H1 (cell line): ENCODE measurements at regions not wholly inside any gene's neighbourhood (a gene's known extent, or its start where the extent isn't known, plus 50 kb on each side); places are given as distances from the start of the nearest gene placed in this dataset.

Source experiments
- CTCF ChIA-PET: fragments of 300-600 bp; sonication (Branson Sonifier 250); formaldehyde crosslinking; loops from one replicate; lab custom pipeline; 2021; ENCODE audit not compliant: partially characterized antibody; lab: Charles Lee
- POLR2A ChIA-PET: fragments of 300-600 bp; sonication (Branson Sonifier 250); formaldehyde crosslinking; loops from one replicate; lab custom pipeline; 2021; ENCODE audit warnings: inconsistent platforms; ENCODE audit not compliant: partially characterized antibody; lab: Charles Lee
- DNase-seq, 2 experiments: peaks; one replicate each; pipeline versions ENCODE4 v3.0.0 to v3.0.0-alpha.2; 2010 to 2022; ENCODE audit warnings: low spot score in 2 of 2, low read depth in 1 of 2, mixed read lengths in 1 of 2
- FAIRE-seq: peaks from 2 replicates; lab custom pipeline; 2011; peaks lifted over from hg19 to GRCh38; lab: Jason Lieb, UNC
- H2AFZ ChIP-seq: 2 replicates; pipeline ENCODE4 v1.8.1; 2012; ENCODE audit warnings: low read length, inconsistent platforms
- H2AK5ac ChIP-seq: 2 replicates; pipeline ENCODE4 v1.6.1; 2013; ENCODE audit warnings: low read depth, low read length
- H2BK120ac ChIP-seq: replicated peaks from 2 replicates; pipeline ENCODE3; 2013; ENCODE audit warnings: low read depth, low read length, inconsistent platforms
- H2BK12ac ChIP-seq: 2 replicates; pipeline ENCODE4 v1.6.1; 2013; ENCODE audit warnings: low read depth, low read length
- H2BK15ac ChIP-seq: 2 replicates; pipeline ENCODE4 v1.6.1; 2013; ENCODE audit warnings: low read length
- H2BK20ac ChIP-seq: 2 replicates; pipeline ENCODE4 v1.6.1; 2013; ENCODE audit warnings: low read length
- H2BK5ac ChIP-seq: 2 replicates; pipeline ENCODE4 v1.6.1; 2013; ENCODE audit warnings: low read depth, low read length
- H3K14ac ChIP-seq: 2 replicates; pipeline ENCODE4 v1.6.1; 2013; ENCODE audit warnings: inconsistent platforms; ENCODE audit not compliant: insufficient read length
- H3K18ac ChIP-seq: 2 replicates; pipeline ENCODE4 v1.6.1; 2013; ENCODE audit warnings: low read length; ENCODE audit errors: extremely low read depth
- H3K23ac ChIP-seq: 2 replicates; pipeline ENCODE4 v1.6.1; 2013; ENCODE audit warnings: inconsistent platforms; ENCODE audit not compliant: insufficient read length
- H3K23me2 ChIP-seq: 2 replicates; pipeline ENCODE4 v1.6.1; 2013; ENCODE audit warnings: low read depth, low read length
- H3K27ac ChIP-seq: 2 replicates; pipeline ENCODE4 v1.6.1; 2011; ENCODE audit warnings: low read depth, low read length, inconsistent platforms
- H3K27me3 ChIP-seq, 4 experiments: replicated peaks in 1 of 4; 1 replicate in 1 of 4; 2 replicates in 3 of 4; pipeline versions ENCODE4 v1.6.1 to v1.8.1; 2011 to 2013; ENCODE audit warnings: low read length in 3 of 4, mild to moderate bottlenecking in 3 of 4, inconsistent platforms in 2 of 4, mixed read lengths in 2 of 4, moderate library complexity in 1 of 4; ENCODE audit not compliant: control insufficient read depth in 3 of 4, insufficient read depth in 3 of 4; ENCODE audit errors: extremely low read depth in 1 of 4
- H3K36me3 ChIP-seq, 4 experiments: 2 replicates each; pipeline versions ENCODE4 v1.6.1 to v1.8.1; 2011 to 2013; ENCODE audit warnings: mild to moderate bottlenecking in 4 of 4, low read length in 3 of 4, moderate library complexity in 2 of 4, control low read depth in 1 of 4, inconsistent platforms in 1 of 4; ENCODE audit not compliant: insufficient read depth in 4 of 4, control insufficient read depth in 2 of 4
- H3K4ac ChIP-seq: replicated peaks from 2 replicates; pipeline ENCODE3; 2013; ENCODE audit warnings: low read length, low read depth, mixed read lengths, inconsistent platforms; ENCODE audit not compliant: insufficient read length
- H3K4me1 ChIP-seq, 4 experiments: replicated peaks in 1 of 4; 1 replicate in 1 of 4; 2 replicates in 3 of 4; pipeline versions ENCODE4 v1.6.1 to v1.8.1; 2011 to 2013; ENCODE audit warnings: low read length in 3 of 4, inconsistent platforms in 2 of 4, mixed read lengths in 1 of 4; ENCODE audit not compliant: insufficient read depth in 4 of 4, control insufficient read depth in 3 of 4
- H3K4me2 ChIP-seq, 2 experiments: 2 replicates each; pipeline versions ENCODE4 v1.6.1 to v1.8.1; 2011 to 2013; ENCODE audit warnings: low read depth in 2 of 2, low read length in 2 of 2, control low read depth in 1 of 2, inconsistent platforms in 1 of 2, mild to moderate bottlenecking in 1 of 2; ENCODE audit not compliant: insufficient read depth in 1 of 2
- H3K4me3 ChIP-seq, 4 experiments: fragments of 200-600, 300-600 bp in 1 of 4; sonication (generic), shearing (Covaris generic), sonication (Bioruptor Twin) in 1 of 4; 2 replicates each; pipeline versions ENCODE4 v1.5.1 to v1.8.1; 2011 to 2016; ENCODE audit warnings: low read length in 4 of 4, low read depth in 3 of 4, control low read depth in 2 of 4, inconsistent platforms in 2 of 4, mild to moderate bottlenecking in 2 of 4, mixed read lengths in 1 of 4, moderate library complexity in 1 of 4; ENCODE audit not compliant: insufficient read depth in 2 of 4; ENCODE audit errors: extremely low read depth in 1 of 4
- H3K56ac ChIP-seq: replicated peaks from 2 replicates; pipeline ENCODE3; 2013; ENCODE audit warnings: low read depth, mild to moderate bottlenecking, mixed read lengths, low read length, inconsistent platforms; ENCODE audit not compliant: insufficient read length
- H3K79me1 ChIP-seq: 2 replicates; pipeline ENCODE4 v1.6.1; 2013; ENCODE audit warnings: low read depth, low read length, control low read depth
- H3K79me2 ChIP-seq, 2 experiments: 2 replicates each; pipeline versions ENCODE4 v1.6.1 to v1.8.1; 2012 to 2013; ENCODE audit warnings: low read length in 2 of 2, mild to moderate bottlenecking in 2 of 2, inconsistent platforms in 1 of 2; ENCODE audit not compliant: insufficient read depth in 2 of 2, control insufficient read depth in 1 of 2
- H3K9ac ChIP-seq, 4 experiments: replicated peaks in 1 of 4; 1 replicate in 1 of 4; 2 replicates in 3 of 4; pipeline versions ENCODE4 v1.6.1 to v1.8.1; 2011 to 2013; ENCODE audit warnings: low read depth in 3 of 4, low read length in 3 of 4, control low read depth in 2 of 4, mild to moderate bottlenecking in 2 of 4, moderate library complexity in 2 of 4, inconsistent platforms in 1 of 4; ENCODE audit errors: extremely low read depth in 1 of 4
- H3K9me3 ChIP-seq, 2 experiments: 2 replicates each; pipeline versions ENCODE4 v1.6.1 to v1.8.1; 2012 to 2013; ENCODE audit warnings: mild to moderate bottlenecking in 2 of 2, moderate library complexity in 2 of 2, control low read depth in 1 of 2, inconsistent platforms in 1 of 2, low read depth in 1 of 2, low read length in 1 of 2, mixed read lengths in 1 of 2; ENCODE audit not compliant: insufficient read depth in 2 of 2
- H4K20me1 ChIP-seq, 2 experiments: replicated peaks in 1 of 2; 2 replicates each; pipeline versions ENCODE3 to v1.8.1; 2011 to 2013; ENCODE audit warnings: inconsistent platforms in 2 of 2, low read length in 2 of 2, mild to moderate bottlenecking in 1 of 2; ENCODE audit not compliant: insufficient read depth in 2 of 2, control insufficient read depth in 1 of 2
- H4K5ac ChIP-seq: 2 replicates; pipeline ENCODE4 v1.6.1; 2013; ENCODE audit warnings: low read length, low read depth, mixed read lengths, inconsistent platforms; ENCODE audit not compliant: insufficient read length
- H4K8ac ChIP-seq: 2 replicates; pipeline ENCODE4 v1.8.0; 2013; ENCODE audit warnings: mild to moderate bottlenecking, moderate library complexity, low read length, inconsistent platforms; ENCODE audit not compliant: insufficient read depth; ENCODE audit errors: extremely low read depth
- H4K91ac ChIP-seq: replicated peaks from 2 replicates; pipeline ENCODE3; 2013; ENCODE audit warnings: low read length, mixed read lengths, inconsistent platforms; ENCODE audit not compliant: insufficient read length
- ASH2L ChIP-seq: fragments of 200-600, 300-600 bp; sonication (generic); IDR thresholded peaks from one replicate; pipeline ENCODE4 v1.7.1; 2017; ENCODE audit warnings: low read length
- E2F6 ChIP-seq: IDR thresholded peaks from 2 replicates; pipeline ENCODE4 v1.6.1; 2012; ENCODE audit warnings: inconsistent platforms
- EGR1 ChIP-seq: IDR thresholded peaks from 2 replicates; pipeline ENCODE4 v1.6.1; 2011; ENCODE audit warnings: low read depth, low read length, borderline replicate concordance
- FOSL1 ChIP-seq: IDR thresholded peaks from 2 replicates; pipeline ENCODE4 v1.6.1; 2011; ENCODE audit warnings: mild to moderate bottlenecking, low read depth, low read length, moderate library complexity; ENCODE audit not compliant: insufficient read depth
- JUN ChIP-seq: IDR thresholded peaks from 2 replicates; pipeline ENCODE4 v1.6.1; 2011; ENCODE audit warnings: low read depth, mild to moderate bottlenecking, improper control_type of control experiment, low read length
- MAFK ChIP-seq: IDR thresholded peaks from 2 replicates; pipeline ENCODE4 v1.6.1; 2012; ENCODE audit warnings: low read depth, mild to moderate bottlenecking, improper control_type of control experiment, low read length
- POLR2AphosphoS5 ChIP-seq: IDR thresholded peaks from 2 replicates; pipeline ENCODE4 v1.6.1; 2011; ENCODE audit warnings: low read depth, low read length
- RXRA ChIP-seq: IDR thresholded peaks from 2 replicates; pipeline ENCODE4 v1.6.1; 2011; ENCODE audit warnings: low read depth, mild to moderate bottlenecking, low read length, moderate library complexity; ENCODE audit not compliant: insufficient read depth
- TAF1 ChIP-seq: IDR thresholded peaks from 2 replicates; pipeline ENCODE4 v1.6.1; 2011; ENCODE audit warnings: mild to moderate bottlenecking, low read depth, low read length
- WGBS, 2 experiments: shearing (Covaris generic) in 1 of 2; methylation state at CpG; one replicate each; pipeline versions ENCODE4 v1.1.6 to v1.1.7; 2013 to 2015; ENCODE audit warnings: low lambda C conversion rate in 2 of 2, mixed read lengths in 2 of 2, inconsistent platforms in 1 of 2, low coverage in 1 of 2, missing lambda C conversion rate in 1 of 2; ENCODE audit not compliant: insufficient replicate concordance in 2 of 2, insufficient coverage in 1 of 2, insufficient read length in 1 of 2; ENCODE audit errors: extremely low coverage in 1 of 2, missing lambda C conversion rate in 1 of 2; 5-methylcytosine and 5-hydroxymethylcytosine counted together

GRCh38 chr6:113432521-113433334, 424.4 kb upstream of the MARCKS start:
- Histone ChIP-seq H3K9me3 (no peaks in the 10 kb centered on the region), H4K8ac (no peak overlapping the region), H3K23ac (no peak overlapping the region), H3K4me1 (no peaks in the 10 kb centered on the region), H4K5ac (no peak overlapping the region), H3K27me3 (peaks cover 0 to 1% (median 0%) of the 10 kb centered on the region in 4 experiments; a peak in 1 of 7 replicates), H3K9ac (no peak overlapping the region), H2BK15ac (no peak overlapping the region), H2BK20ac (no peak overlapping the region), H3K79me2 (no peaks in the 10 kb centered on the region), H3K36me3 (no peaks in the 10 kb centered on the region), H3K27ac (no peak overlapping the region), H3K56ac (no peak overlapping the region), H3K14ac (no peak overlapping the region), H2BK12ac (no peak overlapping the region), H3K4me2 (no peak overlapping the region), H4K91ac (no peak overlapping the region), H3K23me2 (no peaks in the 10 kb centered on the region), H3K18ac (no peak overlapping the region), H3K4me3 (no peak overlapping the region), H3K79me1 (no peaks in the 10 kb centered on the region), H4K20me1 (no peaks in the 10 kb centered on the region), H2AK5ac (no peak overlapping the region), H2BK5ac (no peak overlapping the region), H3K4ac (no peak overlapping the region), H2BK120ac (no peak overlapping the region), H2AFZ (no peak overlapping the region)
- FAIRE-seq: no peak
- no peak for DNase-seq
- ChIA-PET POLR2A (no interaction called here), CTCF (interaction anchor here (0.9 kb wide), 1 partner anchor 42 kb away, joined by 3 read pairs; no protein-coding TSS in a partner anchor)
- TF ChIP-seq TAF1 (no peak), MAFK (no peak), JUN (no peak), ASH2L (no peak), EGR1 (no peak), POLR2AphosphoS5 (no peak), RXRA (no peak), FOSL1 (no peak), E2F6 (no peak)
- WGBS, 2 experiments: 94% methylated on average over 1 of the region's 1 CpG; no CpG with 5 or more reads in 1 of the 2 experiments
